Omental fat pad (tissue), 3 donors: ENCODE measurements at regions not wholly inside any gene's neighbourhood (a gene's known extent, or its start where the extent isn't known, plus 50 kb on each side); places are given as distances from the start of the nearest gene placed in this dataset.

Experiments used
- ATAC-seq: fragments of 150-250 bp; one replicate; pipeline ENCODE4 v1.9.1; 2016; ENCODE audit warnings: mild to moderate bottlenecking, moderate library complexity; ENCODE audit not compliant: low FRiP score
- DNase-seq: peaks from one replicate; pipeline ENCODE4 v3.0.0-alpha.2; 2019; ENCODE audit warnings: low spot score
- TF ChIP-seq, protein P1 (sequence below), 3 donors: fragments of 450-650 bp; IDR thresholded peaks; one replicate each; pipeline ENCODE4 v1.5.1; 2016 to 2017; ENCODE audit warnings: antibody characterized with exemption in 3 of 3, mild to moderate bottlenecking in 3 of 3, moderate library complexity in 2 of 3

DNA sequence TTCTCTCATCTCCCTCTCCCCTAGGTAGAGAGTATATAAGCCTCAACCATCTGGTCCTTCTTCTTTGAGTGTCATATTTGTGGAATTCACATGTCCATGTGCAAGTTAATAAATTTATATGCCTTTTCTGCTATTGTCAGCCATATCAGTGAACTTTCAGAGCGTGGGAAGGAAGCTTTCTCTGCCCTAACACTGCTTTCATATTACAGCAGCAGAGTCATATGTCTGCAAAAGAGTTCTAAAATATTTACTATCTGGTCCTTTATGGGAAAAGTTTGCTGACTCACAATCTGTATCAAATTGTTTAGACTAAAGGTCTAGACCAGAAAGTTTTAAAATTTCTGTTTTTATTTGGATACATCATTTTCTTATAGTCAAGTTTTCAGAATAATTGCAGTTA lies 669.0 kb downstream of the LRRC70 start:
- DNase-seq (no peak), ATAC-seq (no peak)
- TF ChIP-seq, protein P1, sequence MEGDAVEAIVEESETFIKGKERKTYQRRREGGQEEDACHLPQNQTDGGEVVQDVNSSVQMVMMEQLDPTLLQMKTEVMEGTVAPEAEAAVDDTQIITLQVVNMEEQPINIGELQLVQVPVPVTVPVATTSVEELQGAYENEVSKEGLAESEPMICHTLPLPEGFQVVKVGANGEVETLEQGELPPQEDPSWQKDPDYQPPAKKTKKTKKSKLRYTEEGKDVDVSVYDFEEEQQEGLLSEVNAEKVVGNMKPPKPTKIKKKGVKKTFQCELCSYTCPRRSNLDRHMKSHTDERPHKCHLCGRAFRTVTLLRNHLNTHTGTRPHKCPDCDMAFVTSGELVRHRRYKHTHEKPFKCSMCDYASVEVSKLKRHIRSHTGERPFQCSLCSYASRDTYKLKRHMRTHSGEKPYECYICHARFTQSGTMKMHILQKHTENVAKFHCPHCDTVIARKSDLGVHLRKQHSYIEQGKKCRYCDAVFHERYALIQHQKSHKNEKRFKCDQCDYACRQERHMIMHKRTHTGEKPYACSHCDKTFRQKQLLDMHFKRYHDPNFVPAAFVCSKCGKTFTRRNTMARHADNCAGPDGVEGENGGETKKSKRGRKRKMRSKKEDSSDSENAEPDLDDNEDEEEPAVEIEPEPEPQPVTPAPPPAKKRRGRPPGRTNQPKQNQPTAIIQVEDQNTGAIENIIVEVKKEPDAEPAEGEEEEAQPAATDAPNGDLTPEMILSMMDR (IDR thresholded peaks at IDR 0.05): no peak

DNA sequence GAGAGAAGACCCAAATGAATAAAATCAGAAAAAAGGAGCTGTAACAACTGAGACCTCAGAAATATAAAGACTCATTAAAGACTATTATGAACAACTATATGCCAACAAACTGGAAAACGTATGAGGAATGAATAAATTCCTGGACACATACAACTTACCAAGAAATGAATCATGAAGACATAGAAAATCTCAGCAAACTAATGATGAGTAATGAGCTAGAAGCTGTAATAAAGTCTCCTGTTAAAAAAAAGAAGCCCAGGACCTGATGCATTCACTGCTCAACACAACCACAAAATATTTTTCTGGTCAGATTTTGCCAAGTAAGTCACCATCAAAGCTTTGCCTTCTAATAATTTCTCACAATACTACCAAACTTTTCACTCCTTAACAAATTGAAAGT lies 666.7 kb downstream of the LRRC70 start:
- TF ChIP-seq, protein P1 (IDR thresholded peaks at IDR 0.05): no peak
- DNase-seq: no peak

DNA sequence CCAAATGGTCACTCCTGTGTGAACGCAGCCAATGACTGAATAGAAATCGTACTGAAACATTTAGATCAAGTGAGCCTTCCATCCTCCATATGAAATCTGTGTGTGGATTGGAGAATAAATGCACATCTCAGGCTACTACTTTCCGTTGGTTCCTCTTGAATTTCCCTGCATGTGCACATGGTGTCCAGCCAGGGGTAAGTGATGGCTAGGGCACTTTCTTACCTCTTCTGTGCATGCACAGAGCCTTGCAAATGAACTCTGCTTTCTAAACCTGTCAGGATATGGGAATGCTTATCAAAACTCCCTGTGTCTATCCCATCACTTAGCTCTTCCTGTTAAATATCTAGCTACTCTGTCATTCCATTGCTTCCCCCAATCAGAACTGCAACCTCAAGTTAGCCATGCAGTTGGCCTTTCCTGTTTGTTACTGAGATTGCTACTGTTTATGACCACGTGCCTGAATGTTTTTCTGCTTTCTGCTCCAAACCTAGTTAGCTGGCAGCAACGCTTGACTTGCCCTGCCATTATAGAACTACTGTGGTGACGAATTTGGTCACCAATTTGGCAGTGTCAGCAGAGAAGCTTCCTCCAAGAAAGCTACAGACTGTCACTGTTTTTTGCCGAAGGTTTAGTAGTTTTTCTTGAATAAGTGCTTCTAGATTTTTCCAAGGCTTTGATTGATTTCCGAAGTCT lies 661.6 kb downstream of the LRRC70 start:
- DNase-seq (no peak), ATAC-seq (no peak)
- TF ChIP-seq, protein P1 (IDR thresholded peaks at IDR 0.05): no peak

More for the DNA sequence above, 666.7 kb downstream of the LRRC70 start:
- no peak for ATAC-seq

DNA sequence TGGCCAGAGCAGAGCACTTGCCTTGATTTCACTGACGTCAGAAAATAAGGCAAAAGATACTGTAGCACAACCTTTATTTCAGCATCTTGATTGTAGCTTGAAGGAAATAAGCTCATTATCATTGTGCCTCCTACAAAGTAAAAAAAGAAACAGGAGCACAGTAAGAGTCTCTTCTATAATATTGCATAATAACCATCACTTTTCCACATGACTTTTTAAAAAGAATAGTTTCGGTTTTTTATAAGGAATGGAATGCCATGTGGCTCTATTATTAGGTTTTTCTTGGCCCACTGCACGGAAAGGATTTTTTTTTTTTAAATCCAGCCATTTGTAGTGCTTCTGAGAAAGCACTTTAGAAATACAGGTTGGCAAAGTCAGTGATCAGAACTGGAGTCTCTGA lies 655.3 kb downstream of the LRRC70 start:
- no peak for DNase-seq
- no peak for ATAC-seq
- TF ChIP-seq, protein P1 (IDR thresholded peaks at IDR 0.05): no peak

DNA sequence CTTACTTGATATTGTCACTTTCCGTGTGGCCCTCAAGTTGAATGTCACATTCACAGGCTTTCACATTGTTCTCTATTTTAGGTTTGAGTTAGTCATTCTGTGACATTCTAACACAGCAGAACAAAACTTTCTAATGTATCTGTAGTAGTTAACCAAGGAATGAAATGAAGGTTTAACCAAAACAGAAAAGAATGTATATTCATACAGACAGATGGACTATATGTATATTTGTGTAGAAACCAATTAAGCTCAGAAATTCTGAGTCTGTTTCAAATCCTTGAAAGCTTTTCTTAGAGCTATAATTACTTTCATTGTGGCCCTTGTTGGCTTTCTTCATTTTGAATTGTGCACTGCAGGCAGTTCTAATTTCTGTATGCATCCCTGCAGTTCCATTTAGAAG lies 654.7 kb downstream of the LRRC70 start:
- TF ChIP-seq, protein P1 (IDR thresholded peaks at IDR 0.05): no peak
- DNase-seq (no peak), ATAC-seq (no peak)

DNA sequence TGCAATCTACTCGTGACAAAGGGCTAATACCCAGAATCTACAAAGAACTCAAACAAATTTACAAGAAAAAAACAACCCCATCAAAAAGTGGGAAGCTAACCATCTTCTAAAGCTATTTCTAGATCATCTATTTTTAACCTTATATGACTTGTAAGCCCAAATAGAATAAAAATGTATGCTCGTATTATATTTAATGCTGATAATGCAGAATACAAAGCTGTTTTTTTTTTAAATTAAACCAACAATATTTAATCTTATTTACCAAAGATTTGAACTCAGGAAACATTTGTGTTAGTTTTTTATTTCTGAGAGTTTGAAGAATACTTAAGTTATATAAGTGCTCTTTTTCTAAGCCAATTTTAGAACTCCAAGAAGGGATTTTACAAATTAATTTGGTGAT lies 652.1 kb downstream of the LRRC70 start:
- DNase-seq (no peak), ATAC-seq (no peak)
- TF ChIP-seq, protein P1 (IDR thresholded peaks at IDR 0.05): no peak

DNA sequence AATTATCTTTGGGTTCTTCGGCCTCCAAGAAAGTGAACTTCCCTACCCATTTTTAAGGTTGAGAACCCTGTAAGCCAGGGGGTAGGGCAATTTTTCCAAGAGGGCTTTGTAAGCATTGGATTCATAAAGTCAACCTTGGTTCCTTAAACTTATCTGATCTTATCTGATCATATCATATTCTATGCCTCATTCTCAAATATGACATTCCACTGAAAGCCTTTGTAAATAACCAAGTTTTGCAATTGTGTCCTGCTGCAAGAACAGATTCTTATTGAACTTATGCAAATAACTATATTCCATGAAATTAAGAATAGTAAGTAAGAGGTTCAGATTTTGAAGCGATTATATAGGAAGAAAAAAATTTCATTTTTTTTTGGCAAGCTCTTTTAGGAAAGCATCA lies 649.5 kb downstream of the LRRC70 start:
- ATAC-seq (no peak), DNase-seq (no peak)
- TF ChIP-seq, protein P1 (IDR thresholded peaks at IDR 0.05): no peak
